Caki2 (cell line): ENCODE measurements at regions not wholly inside any gene's neighbourhood (a gene's known extent, or its start where the extent isn't known, plus 50 kb on each side); places are given as distances from the start of the nearest gene placed in this dataset.

Experiments used
- DNase-seq: peaks from one replicate; pipeline ENCODE4 v3.0.0-alpha.2; 2015; ENCODE audit warnings: low read depth
- in situ Hi-C: cut with HindIII; loops from 2 replicates; pipeline ENCODE4 v1.10.0; 2016; ENCODE audit warnings: low sequenced_read_pairs, low pct_unique_long_range_greater_than_20kb, mixed read lengths

- in situ Hi-C loops: no loop called here
- DNase-seq: no peak
Measured at GRCh38 chr11:23013509-23013908, 153.2 kb upstream of the CCDC179 start.

DNA sequence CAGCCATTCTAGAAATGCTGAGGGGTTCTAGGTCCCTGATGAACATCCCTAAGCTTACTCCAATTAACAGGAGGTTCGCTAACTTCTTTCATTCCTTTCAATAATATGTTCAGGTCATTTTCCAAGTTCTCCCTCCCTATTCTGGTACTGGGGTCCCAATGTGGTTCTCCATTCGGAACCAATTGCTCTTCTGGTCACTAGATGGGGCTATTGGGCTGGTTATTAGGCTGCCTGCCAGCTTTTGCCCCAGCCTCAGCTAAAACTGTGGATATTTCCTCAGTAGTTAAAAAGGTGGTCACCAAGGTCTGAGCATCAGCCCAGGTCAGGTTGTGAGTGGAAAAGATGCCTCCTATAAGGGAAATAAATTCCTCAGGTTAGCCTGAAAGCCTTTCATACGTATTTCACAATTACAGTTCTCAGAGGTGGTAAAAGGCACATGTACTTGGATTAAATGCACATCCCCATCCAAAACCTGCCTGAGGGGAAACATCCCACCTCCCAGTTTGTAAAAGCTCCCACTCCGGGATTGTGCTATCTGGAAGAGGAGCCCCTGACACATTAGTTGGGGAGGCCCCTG is 161.1 kb upstream of the CCDC179 start:
- DNase-seq: peak; percentile 6
- in situ Hi-C loops: no loop called here

- in situ Hi-C loops: no loop called here
- no peak for DNase-seq
Measured at GRCh38 chr11:23022854-23023253, 162.6 kb upstream of the CCDC179 start.

DNA sequence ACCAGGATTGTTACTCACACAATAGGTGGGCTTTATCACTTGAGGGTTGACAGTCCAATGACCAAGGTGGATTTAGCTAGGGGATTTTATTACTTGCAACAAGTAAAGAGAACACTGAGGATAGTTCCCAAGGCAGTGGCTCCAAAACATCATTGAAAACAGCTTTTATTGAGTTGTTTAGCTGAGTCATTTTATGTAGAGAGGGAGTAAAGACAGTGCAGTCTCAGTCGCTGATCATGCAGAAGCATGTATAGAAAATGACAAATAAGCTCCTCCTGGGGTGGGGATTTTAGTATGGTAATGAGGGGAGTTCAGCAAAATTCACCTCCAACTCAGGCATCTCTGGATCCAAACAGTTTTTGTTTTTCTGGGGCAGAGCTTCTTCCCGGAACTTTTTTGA is 163.0 kb upstream of the CCDC179 start:
- in situ Hi-C loops: no loop called here
- no peak for DNase-seq

GRCh38 chr11:23041001-23041503 is 180.8 kb upstream of the CCDC179 start:
- in situ Hi-C loops: no loop called here
- DNase-seq: no peak

DNA sequence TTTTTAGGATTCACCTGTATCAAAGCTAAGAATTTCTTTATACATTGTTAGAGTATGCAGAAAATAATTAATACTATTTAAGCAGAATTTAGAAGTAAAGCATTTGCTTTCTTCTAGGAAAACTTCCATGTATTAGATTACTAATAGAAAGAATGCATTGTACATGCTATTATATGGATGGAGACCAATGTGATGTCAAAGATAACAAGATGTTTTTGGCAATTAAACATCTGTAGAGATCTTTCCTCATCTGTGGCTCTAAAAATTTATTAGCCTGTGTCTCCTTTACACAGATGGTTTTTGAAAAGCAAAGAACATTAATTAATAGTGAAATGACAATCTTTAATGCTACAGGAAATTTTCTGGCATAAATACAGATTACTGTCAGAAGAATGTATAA is 198.4 kb upstream of the CCDC179 start:
- DNase-seq: no peak
- in situ Hi-C loops: no loop called here

DNA sequence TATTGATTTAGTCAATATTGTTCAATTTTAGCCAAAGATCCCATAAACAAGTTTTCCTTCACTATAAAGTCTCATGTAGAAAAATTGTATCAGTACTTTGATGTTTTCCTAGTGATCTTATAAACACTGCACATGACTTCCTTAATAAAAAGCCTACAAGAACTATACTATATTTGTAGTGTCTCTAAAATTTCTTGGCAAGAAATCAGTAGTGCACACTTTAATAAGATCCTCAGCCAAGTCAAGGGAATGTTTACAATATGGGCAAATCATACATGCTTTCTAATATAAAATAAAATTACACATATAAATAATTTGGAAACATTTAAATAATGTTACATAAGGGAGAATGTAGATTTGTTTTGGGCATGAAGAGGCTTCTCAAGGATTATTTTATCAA is 203.0 kb upstream of the CCDC179 start:
- in situ Hi-C loops: no loop called here
- no peak for DNase-seq

- peak; percentile 19 for DNase-seq
- in situ Hi-C loops: no loop called here
Measured at GRCh38 chr11:23078289-23078971, 218.2 kb upstream of the CCDC179 start.

DNA sequence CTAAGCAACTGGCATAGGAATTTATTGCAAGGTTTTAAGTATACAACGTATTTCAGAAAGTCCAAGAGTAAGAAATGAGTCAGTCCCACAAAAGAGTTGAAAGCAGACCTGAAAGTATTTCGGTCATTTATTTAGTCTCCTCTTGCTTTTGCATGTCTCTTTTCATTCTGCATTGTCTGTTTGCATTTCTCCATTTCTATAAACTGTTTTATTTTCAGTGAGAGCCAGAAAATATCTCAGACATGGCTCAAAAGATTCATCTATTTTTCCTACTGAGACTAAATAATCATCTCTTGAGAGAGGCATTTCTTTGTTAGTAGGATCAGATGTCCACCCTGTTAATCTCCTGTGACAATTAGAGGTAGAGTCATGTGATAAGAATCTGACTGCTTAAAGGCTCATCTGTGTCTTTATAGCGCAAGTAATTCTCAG is 219.1 kb upstream of the CCDC179 start:
- DNase-seq: no peak
- in situ Hi-C loops: no loop called here

DNA sequence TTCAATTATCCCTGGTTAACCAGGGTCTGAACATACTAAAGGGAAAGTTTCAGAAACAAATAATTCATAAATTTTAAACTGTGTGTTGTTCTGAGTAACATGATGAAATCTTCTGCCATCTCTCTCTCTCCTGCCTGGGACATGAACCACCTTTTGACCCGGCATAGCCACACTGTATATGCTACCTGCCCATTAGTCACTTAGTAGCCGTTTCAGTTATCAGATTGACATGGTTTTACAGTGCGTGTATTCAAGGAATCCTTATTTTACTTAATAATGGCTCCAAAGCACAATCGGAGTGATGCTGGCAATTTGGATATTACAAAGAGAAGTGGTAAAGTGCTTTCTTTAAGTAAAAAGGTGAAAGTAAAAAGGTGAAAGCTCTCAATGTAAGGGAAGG is 227.1 kb upstream of the CCDC179 start:
- no peak for DNase-seq
- in situ Hi-C loops: no loop called here

GRCh38 chr11:23090659-23091058 is 230.4 kb upstream of the CCDC179 start:
- DNase-seq: no peak
- in situ Hi-C loops: no loop called here

GRCh38 chr11:23095650-23096189 is 235.4 kb upstream of the CCDC179 start:
- DNase-seq: no peak
- in situ Hi-C loops: no loop called here

DNA sequence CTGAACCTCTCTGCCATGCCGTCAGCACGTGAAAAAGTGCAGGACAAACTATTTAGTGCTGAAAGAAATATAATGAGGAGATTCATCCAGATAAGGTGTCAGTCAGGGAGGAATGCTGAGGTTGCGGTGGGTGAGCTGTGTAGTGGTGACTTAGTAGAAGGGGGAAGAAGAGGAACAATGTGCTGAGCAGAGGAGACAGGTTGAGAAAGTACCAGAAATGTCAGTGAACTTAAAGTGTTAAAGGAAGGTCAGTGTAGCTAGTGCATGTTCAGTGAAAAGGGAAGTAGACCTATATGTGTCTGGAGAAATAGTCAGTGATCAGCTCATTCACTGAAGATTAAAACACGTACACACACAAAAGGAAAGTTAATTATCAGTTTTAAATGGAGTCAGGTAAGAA is 237.6 kb upstream of the CCDC179 start:
- in situ Hi-C loops: no loop called here
- no peak for DNase-seq

- DNase-seq: no peak
- in situ Hi-C loops: no loop called here
Measured at GRCh38 chr11:23099256-23099655, 239.0 kb upstream of the CCDC179 start.

- DNase-seq: no peak
- in situ Hi-C loops: no loop called here
Measured at GRCh38 chr11:23100726-23101125, 240.5 kb upstream of the CCDC179 start.

DNA sequence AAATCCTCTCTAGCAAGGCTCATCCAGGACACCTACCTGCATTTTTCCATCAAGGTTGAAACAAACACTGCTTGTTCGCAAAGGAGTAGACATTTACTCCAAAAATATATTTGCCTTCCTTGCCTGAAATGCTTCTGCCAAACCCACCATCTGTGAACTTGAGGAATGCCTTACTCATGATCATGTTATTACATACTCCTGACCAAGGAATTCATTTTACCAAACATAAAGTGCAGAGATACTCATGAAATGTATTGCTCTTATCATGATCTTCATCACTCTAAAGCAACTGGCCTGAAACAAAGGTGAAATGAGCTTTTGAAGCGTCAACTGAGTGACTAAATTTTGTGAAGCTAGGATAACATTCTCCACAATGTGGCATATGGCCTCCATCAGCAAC is 243.1 kb upstream of the CCDC179 start:
- DNase-seq: no peak
- in situ Hi-C loops: no loop called here

GRCh38 chr11:23111527-23111926 is 251.3 kb upstream of the CCDC179 start:
- DNase-seq: no peak
- in situ Hi-C loops: no loop called here

DNA sequence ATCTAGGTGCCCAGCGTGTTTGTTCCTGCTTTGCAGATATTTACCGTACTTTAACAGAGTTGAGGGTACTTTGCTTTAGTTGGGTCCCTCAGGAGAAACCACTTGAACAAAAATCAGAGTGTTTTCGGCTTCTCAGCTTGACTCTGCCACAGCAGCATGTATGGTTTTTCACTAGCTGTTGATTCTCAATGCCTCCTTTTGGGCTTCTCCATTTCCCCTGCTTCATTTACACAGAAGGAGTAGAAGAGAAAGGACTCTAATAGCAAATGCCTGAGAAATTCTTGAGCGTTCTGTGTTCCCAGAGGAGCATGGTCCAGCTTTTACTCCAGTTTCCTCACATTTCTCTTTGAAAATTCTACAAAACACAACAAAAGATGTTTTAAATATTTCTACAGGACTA is 252.1 kb upstream of the CCDC179 start:
- DNase-seq: no peak
- in situ Hi-C loops: no loop called here

DNA sequence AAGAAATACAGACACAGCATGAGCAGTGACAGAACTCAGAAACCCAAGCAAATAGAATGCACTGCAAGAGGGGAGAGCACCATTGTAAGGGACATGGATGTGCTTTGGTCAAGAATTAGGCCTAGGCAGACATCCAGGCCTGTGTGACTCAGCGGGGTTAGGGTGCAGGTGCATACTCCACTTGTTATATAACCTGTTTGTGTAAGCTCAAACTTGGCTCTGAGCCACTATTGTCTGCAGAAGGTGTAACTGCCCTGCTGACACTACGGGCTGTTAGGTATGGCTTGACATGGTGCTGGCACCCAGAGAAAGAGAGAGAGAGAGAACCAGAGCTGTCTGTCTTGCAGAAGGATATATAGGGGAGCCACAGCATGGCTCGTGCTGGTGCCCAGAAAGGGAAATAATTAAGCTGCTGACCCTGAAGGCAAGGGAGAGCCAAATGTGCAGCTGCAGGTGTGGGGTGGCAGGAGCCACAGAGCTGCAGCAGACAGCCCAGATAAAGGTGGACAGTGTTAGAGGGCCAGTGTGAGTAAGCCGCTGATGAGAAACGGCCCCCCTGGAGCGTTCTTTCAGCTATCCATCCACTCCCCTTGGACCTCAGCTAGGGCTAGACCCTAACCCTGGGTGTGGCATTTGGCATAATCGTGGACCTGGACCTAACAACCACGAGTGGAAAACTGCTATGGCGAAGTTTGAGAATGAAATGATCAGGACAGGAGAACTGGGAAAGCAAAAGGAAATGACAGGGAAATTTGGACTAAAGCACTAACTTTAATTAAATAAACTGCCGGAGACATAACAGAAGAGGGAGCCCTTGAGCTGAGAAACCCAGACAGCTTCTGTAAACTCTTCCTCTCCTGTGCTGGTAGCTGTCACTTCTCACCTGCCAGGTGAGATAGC is 253.0 kb upstream of the CCDC179 start:
- in situ Hi-C loops: no loop called here
- peak; percentile 36 for DNase-seq
